CD4-positive, alpha-beta memory T cell (primary cell): ENCODE measurements at regions not wholly inside any gene's neighbourhood (a gene's known extent, or its start where the extent isn't known, plus 50 kb on each side); places are given as distances from the start of the nearest gene placed in this dataset.
A peak's percentile ranks its signal among the peaks of the same experiment; 100 is the strongest.

Source experiments
- CTCF ChIA-PET: fragments of 350-600 bp; sonication (Branson Sonifier 250); formaldehyde crosslinking; loops from one replicate; lab custom pipeline; 2021; ENCODE audit warnings: inconsistent platforms; ENCODE audit not compliant: partially characterized antibody; lab: Charles Lee
- POLR2A ChIA-PET: fragments of 350-600 bp; sonication (Branson Sonifier 250); formaldehyde crosslinking; loops from one replicate; lab custom pipeline; 2021; ENCODE audit not compliant: partially characterized antibody; lab: Charles Lee
- DNase-seq, 5 donors: peaks; one replicate each; pipeline versions ENCODE4 v3.0.0 to v3.0.0-alpha.2; 2020 to 2022; ENCODE audit warnings: mixed read lengths in 1 of 5
- H3K27ac ChIP-seq: one replicate; pipeline ENCODE4 v1.7.0; 2013; ENCODE audit warnings: low read depth, low read length
- H3K27me3 ChIP-seq: 2 replicates; pipeline ENCODE4 v1.7.0; 2013; ENCODE audit warnings: mild to moderate bottlenecking, low read length, moderate library complexity; ENCODE audit not compliant: insufficient read depth
- H3K36me3 ChIP-seq: 2 replicates; pipeline ENCODE4 v1.7.0; 2013; ENCODE audit warnings: mild to moderate bottlenecking, low read length, moderate library complexity; ENCODE audit not compliant: insufficient read depth
- H3K4me1 ChIP-seq: 2 replicates; pipeline ENCODE4 v1.7.0; 2013; ENCODE audit warnings: mild to moderate bottlenecking, low read length, moderate library complexity; ENCODE audit not compliant: insufficient read depth
- H3K4me3 ChIP-seq, 2 donors: one replicate each; pipeline ENCODE4 v1.7.0; 2013; ENCODE audit warnings: low read length in 2 of 2, mild to moderate bottlenecking in 1 of 2
- H3K9me3 ChIP-seq, 2 donors: one replicate each; pipeline ENCODE4 v1.7.0; 2013; ENCODE audit warnings: low read length in 2 of 2, control low read depth in 1 of 2; ENCODE audit not compliant: control insufficient read depth in 1 of 2
- H3K27ac Mint-ChIP-seq, 7 donors: one replicate each; pipeline ENCODE4 v1.8.0; 2020 to 2021; ENCODE audit warnings: mixed read lengths in 7 of 7, mild to moderate bottlenecking in 6 of 7, inconsistent platforms in 3 of 7, moderate library complexity in 3 of 7
- H3K27me3 Mint-ChIP-seq, 2 donors: one replicate each; pipeline ENCODE4 v1.8.0; 2020 to 2021; ENCODE audit warnings: mixed read lengths in 2 of 2
- H3K36me3 Mint-ChIP-seq, 2 donors: one replicate each; pipeline ENCODE4 v1.8.0; 2020 to 2021; ENCODE audit warnings: mixed read lengths in 2 of 2, inconsistent platforms in 1 of 2, mild to moderate bottlenecking in 1 of 2
- H3K4me1 Mint-ChIP-seq, 4 donors: one replicate each; pipeline ENCODE4 v1.8.0; 2020 to 2021; ENCODE audit warnings: mixed read lengths in 4 of 4, mild to moderate bottlenecking in 1 of 4
- H3K4me3 Mint-ChIP-seq, 8 donors: one replicate each; pipeline ENCODE4 v1.8.0; 2020 to 2021; ENCODE audit warnings: mixed read lengths in 8 of 8, mild to moderate bottlenecking in 7 of 8, moderate library complexity in 6 of 8, inconsistent platforms in 3 of 8
- H3K9me3 Mint-ChIP-seq, 8 donors: one replicate each; pipeline ENCODE4 v1.8.0; 2020 to 2021; ENCODE audit warnings: mixed read lengths in 8 of 8, mild to moderate bottlenecking in 5 of 8, inconsistent platforms in 3 of 8, moderate library complexity in 1 of 8
- intact Hi-C: fragments of 100-400 bp; cut with micrococcal nuclease; formaldehyde crosslinking; loops from one replicate; pipeline ENCODE4 v1.15.1; 2023

GRCh38 chr3:167884481-167884880 lies 149.0 kb downstream of the SERPINI1 start:
- H3K27ac Mint-ChIP-seq = no peak overlapping the region
- intact Hi-C loops = no loop called here
- H3K4me3 Mint-ChIP-seq = no peak overlapping the region
- no peaks in the 10 kb centered on the region for H3K36me3 Mint-ChIP-seq
- peaks cover 3 to 4% of the 10 kb centered on the region in 2 donors for H3K27me3 Mint-ChIP-seq
- H3K27ac ChIP-seq = no peak overlapping the region
- no peaks in the 10 kb centered on the region for H3K36me3 ChIP-seq
- ChIA-PET POLR2A (no interaction called here), CTCF (interaction anchor here (3.6 kb wide), 2 partner anchors 10 to 504 kb away, joined by 22 read pairs; partner anchors contain the start of gene ZBBX)
- H3K4me1 ChIP-seq = peaks cover 3% of the 10 kb centered on the region
- H3K27me3 ChIP-seq = no peaks in the 10 kb centered on the region
- DNase-seq = no peak
- H3K4me3 ChIP-seq = no peak overlapping the region
- peaks cover 0 to 4% (median 2%) of the 10 kb centered on the region in 4 donors for H3K4me1 Mint-ChIP-seq
- H3K9me3 ChIP-seq = no peaks in the 10 kb centered on the region
- H3K9me3 Mint-ChIP-seq = no peaks in the 10 kb centered on the region

- H3K36me3 ChIP-seq = no peaks in the 10 kb centered on the region
- ChIA-PET CTCF (interaction anchor here (3.6 kb wide), 2 partner anchors 11 to 503 kb away, joined by 22 read pairs; partner anchors contain the start of gene ZBBX), POLR2A (no interaction called here)
- Mint-ChIP-seq H3K27ac (no peak overlapping the region), H3K9me3 (no peaks in the 10 kb centered on the region), H3K4me1 (peaks cover 0 to 4% (median 2%) of the 10 kb centered on the region in 4 donors), H3K27me3 (peaks cover 4 to 6% of the 10 kb centered on the region in 2 donors), H3K4me3 (no peak overlapping the region), H3K36me3 (no peaks in the 10 kb centered on the region)
- DNase-seq = no peak
- no peaks in the 10 kb centered on the region for H3K27me3 ChIP-seq
- H3K27ac ChIP-seq = no peak overlapping the region
- intact Hi-C loops = no loop called here
- no peaks in the 10 kb centered on the region for H3K9me3 ChIP-seq
- peaks cover 3% of the 10 kb centered on the region for H3K4me1 ChIP-seq
- H3K4me3 ChIP-seq = no peak overlapping the region
Observed at GRCh38 chr3:167883452-167883851, 147.9 kb downstream of the SERPINI1 start.

GRCh38 chr3:167882057-167882667 lies 146.6 kb downstream of the SERPINI1 start:
- Mint-ChIP-seq H3K9me3 (no peaks in the 10 kb centered on the region), H3K27me3 (peaks cover 5 to 8% of the 10 kb centered on the region in 2 donors), H3K4me3 (peak overlapping the region in 2 of 8 donors; percentile 8 to 40), H3K27ac (no peak overlapping the region), H3K4me1 (peaks cover 0 to 4% (median 2%) of the 10 kb centered on the region in 4 donors), H3K36me3 (no peaks in the 10 kb centered on the region)
- ChIA-PET POLR2A (no interaction called here), CTCF (interaction anchor here (1.0 to 3.6 kb wide), 9 partner anchors 10 to 549 kb away, joined by 3 to 22 read pairs (median 4); partner anchors contain the start of genes PDCD10, SERPINI1 and ZBBX)
- peak in 4 of 5 donors; percentile 24 to 47 (median 34) for DNase-seq
- Histone ChIP-seq H3K9me3 (no peaks in the 10 kb centered on the region), H3K4me3 (no peak overlapping the region), H3K27me3 (no peaks in the 10 kb centered on the region), H3K4me1 (peaks cover 3% of the 10 kb centered on the region), H3K27ac (no peak overlapping the region), H3K36me3 (no peaks in the 10 kb centered on the region)
- intact Hi-C loops = loop anchor here (1.0 kb wide), 2 partner anchors 198 to 502 kb away; partner anchors contain the start of gene ZBBX

GRCh38 chr3:167880183-167880582 lies 144.7 kb downstream of the SERPINI1 start:
- H3K4me3 Mint-ChIP-seq = no peak overlapping the region
- H3K27ac Mint-ChIP-seq = no peak overlapping the region
- H3K36me3 Mint-ChIP-seq = no peaks in the 10 kb centered on the region
- CTCF ChIA-PET = no interaction called here
- H3K27me3 Mint-ChIP-seq = peaks cover 4 to 9% of the 10 kb centered on the region in 2 donors
- Histone ChIP-seq H3K9me3 (no peaks in the 10 kb centered on the region), H3K27me3 (no peaks in the 10 kb centered on the region), H3K4me3 (no peak overlapping the region), H3K27ac (no peak overlapping the region), H3K36me3 (no peaks in the 10 kb centered on the region), H3K4me1 (peaks cover 3% of the 10 kb centered on the region)
- POLR2A ChIA-PET = no interaction called here
- DNase-seq = no peak
- intact Hi-C loops = no loop called here
- H3K4me1 Mint-ChIP-seq = peaks cover 0 to 4% (median 2%) of the 10 kb centered on the region in 4 donors
- H3K9me3 Mint-ChIP-seq = no peaks in the 10 kb centered on the region

GRCh38 chr3:167876620-167877281 lies 141.2 kb downstream of the SERPINI1 start:
- ChIA-PET POLR2A (no interaction called here), CTCF (no interaction called here)
- Mint-ChIP-seq H3K4me1 (peaks cover 0 to under 1% (median under 1%) of the 10 kb centered on the region in 4 donors), H3K4me3 (no peak overlapping the region), H3K27ac (no peak overlapping the region), H3K27me3 (peaks cover 4 to 8% of the 10 kb centered on the region in 2 donors), H3K9me3 (no peaks in the 10 kb centered on the region), H3K36me3 (no peaks in the 10 kb centered on the region)
- intact Hi-C loops = no loop called here
- Histone ChIP-seq H3K27me3 (no peaks in the 10 kb centered on the region), H3K4me1 (peaks cover under 1% of the 10 kb centered on the region), H3K4me3 (no peak overlapping the region), H3K9me3 (no peaks in the 10 kb centered on the region), H3K36me3 (no peaks in the 10 kb centered on the region), H3K27ac (no peak overlapping the region)
- DNase-seq = no peak
